Lung (tissue), 11 donors: ENCODE measurements at regions not wholly inside any gene's neighbourhood (a gene's known extent, or its start where the extent isn't known, plus 50 kb on each side); places are given as distances from the start of the nearest gene placed in this dataset.

Source experiments
- ATAC-seq: fragments of 200-7000 bp; cut with Tn5 transposase; one replicate; pipeline ENCODE4 v1.9.1; 2020; ENCODE audit warnings: moderate number of reproducible peaks; ENCODE audit not compliant: insufficient read depth, low FRiP score
- DNase-seq, 3 donors: peaks; one replicate each; pipeline ENCODE4 v3.0.0-alpha.2; 2013 to 2017
- H3K27ac ChIP-seq, 2 donors: one replicate each; pipeline ENCODE4 v1.5.1; 2013; ENCODE audit warnings: mild to moderate bottlenecking in 2 of 2, moderate library complexity in 2 of 2, control low read depth in 1 of 2, inconsistent platforms in 1 of 2, low read depth in 1 of 2, low read length in 1 of 2
- H3K27me3 ChIP-seq, 3 donors: one replicate each; pipeline ENCODE4 v1.5.1; 2013; ENCODE audit warnings: low read length in 2 of 3; ENCODE audit not compliant: control insufficient read depth in 3 of 3, insufficient read depth in 3 of 3
- H3K36me3 ChIP-seq, 4 donors: one replicate each; pipeline ENCODE4 v1.5.1; 2013; ENCODE audit warnings: low read length in 4 of 4, mild to moderate bottlenecking in 1 of 4, moderate library complexity in 1 of 4; ENCODE audit not compliant: control insufficient read depth in 4 of 4, insufficient read depth in 4 of 4
- H3K4me1 ChIP-seq, 5 donors: one replicate each; pipeline ENCODE4 v1.5.1; 2013; ENCODE audit warnings: low read length in 5 of 5, mild to moderate bottlenecking in 2 of 5, moderate library complexity in 1 of 5; ENCODE audit not compliant: control insufficient read depth in 5 of 5, insufficient read depth in 5 of 5
- H3K4me3 ChIP-seq: one replicate; pipeline ENCODE4 v1.5.1; 2013; ENCODE audit warnings: mild to moderate bottlenecking, control low read depth, moderate library complexity
- H3K9ac ChIP-seq, 2 donors: one replicate each; pipeline ENCODE4 v1.5.1; 2013; ENCODE audit warnings: low read length in 2 of 2, control low read depth in 1 of 2; ENCODE audit not compliant: insufficient read depth in 1 of 2
- H3K9me3 ChIP-seq, 4 donors: one replicate each; pipeline ENCODE4 v1.5.1; 2013; ENCODE audit warnings: low read length in 3 of 4, mild to moderate bottlenecking in 1 of 4, moderate library complexity in 1 of 4; ENCODE audit not compliant: control insufficient read depth in 4 of 4, insufficient read depth in 3 of 4
- CTCF ChIP-seq: IDR thresholded peaks from 2 replicates; pipeline ENCODE4 v1.5.1; 2012; ENCODE audit warnings: mild to moderate bottlenecking; ENCODE audit errors: control extremely low read depth, extremely low read depth
- WGBS, 2 donors: extraction: QIAGEN DNeasy Blood & Tissue Kit; methylation state at CpG; one replicate each; pipeline ENCODE4 v1.1.7; 2013; 5-methylcytosine and 5-hydroxymethylcytosine counted together
- donor health status: control.
- donor health status: control.
- donor health status: Bipolar disorder and iron deficiency.
- donor health status: healthy.
- donor health status: DM: yes; HTN: yes; CAD: no.

- no peak for ATAC-seq
- Histone ChIP-seq H3K27ac (no peak overlapping the region), H3K9me3 (no peaks in the 10 kb centered on the region), H3K4me1 (peaks cover 0 to 12% (median 0%) of the 10 kb centered on the region in 5 donors), H3K36me3 (no peaks in the 10 kb centered on the region), H3K9ac (no peak overlapping the region), H3K27me3 (no peaks in the 10 kb centered on the region), H3K4me3 (no peak overlapping the region)
- no peak for TF ChIP-seq CTCF
- DNase-seq, result no peak
- 94 to 97% methylated on average over 3 of the region's 3 CpGs for WGBS, 2 donors
Observed at GRCh38 chr2:22634167-22634566, 750.8 kb upstream of the KLHL29 start.

- ATAC-seq (no peak), DNase-seq (no peak)
- Histone ChIP-seq H3K27me3 (no peaks in the 10 kb centered on the region), H3K27ac (no peak overlapping the region), H3K9me3 (peaks cover 0 to 6% (median 0%) of the 10 kb centered on the region in 4 donors), H3K36me3 (no peaks in the 10 kb centered on the region), H3K9ac (no peak overlapping the region), H3K4me1 (no peaks in the 10 kb centered on the region), H3K4me3 (no peak overlapping the region)
- TF ChIP-seq CTCF, result no peak
- WGBS, 2 donors, result 67 to 71% methylated on average over 1 of the region's 1 CpG
Observed at GRCh38 chr2:22656426-22656825, 728.6 kb upstream of the KLHL29 start.

DNA sequence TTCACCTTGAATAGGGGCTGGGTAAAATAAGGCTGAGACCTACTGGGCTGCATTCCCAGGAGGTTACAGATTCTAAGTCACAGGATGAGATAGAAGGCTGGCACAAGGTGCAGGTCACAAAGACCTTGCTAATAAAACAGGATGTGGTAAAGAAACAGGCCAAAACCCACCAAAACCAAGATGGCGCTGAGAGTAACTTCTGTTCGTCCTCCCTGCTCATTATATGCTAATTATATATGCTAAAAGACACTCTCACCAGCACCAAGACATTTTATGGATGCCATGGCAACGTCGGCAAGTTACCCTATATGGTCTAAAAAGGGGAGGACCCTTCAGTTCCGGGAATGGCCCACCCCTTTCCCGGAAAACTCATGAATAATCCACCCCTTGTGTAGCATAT, 711.5 kb upstream of the KLHL29 start:
- no peaks in the 10 kb centered on the region for H3K27me3 ChIP-seq
- no peaks in the 10 kb centered on the region for H3K36me3 ChIP-seq
- no peaks in the 10 kb centered on the region for H3K9me3 ChIP-seq
- DNase-seq (no peak), ATAC-seq (no peak)
- H3K4me3 ChIP-seq, result no peak overlapping the region
- no peak overlapping the region for H3K9ac ChIP-seq
- H3K4me1 ChIP-seq, result no peaks in the 10 kb centered on the region
- no peak overlapping the region for H3K27ac ChIP-seq
- no peak for TF ChIP-seq CTCF
- WGBS, 2 donors, result 77 to 89% methylated on average over 6 of the region's 6 CpGs

- H3K27me3 ChIP-seq, result no peaks in the 10 kb centered on the region
- H3K9me3 ChIP-seq, result peaks cover 0 to 2% (median 0%) of the 10 kb centered on the region in 4 donors
- no peaks in the 10 kb centered on the region for H3K4me1 ChIP-seq
- H3K27ac ChIP-seq, result no peak overlapping the region
- no peaks in the 10 kb centered on the region for H3K36me3 ChIP-seq
- no peak overlapping the region for H3K9ac ChIP-seq
- no peak for DNase-seq
- no peak for TF ChIP-seq CTCF
- 66 to 82% methylated on average over 1 of the region's 1 CpG for WGBS, 2 donors
- H3K4me3 ChIP-seq, result no peak overlapping the region
- ATAC-seq, result no peak
Observed at GRCh38 chr2:22683914-22684313, 701.1 kb upstream of the KLHL29 start.
